ENCODE measurements at regions not wholly inside any gene's neighbourhood (a gene's known extent, or its start where the extent isn't known, plus 50 kb on each side); places are given as distances from the start of the nearest gene placed in this dataset.
"Not testable (repeated sequence)": the region's sequence is repeated elsewhere in the genome, so short reads cannot be mapped to it uniquely, and the experiment has no call there.

DNA sequence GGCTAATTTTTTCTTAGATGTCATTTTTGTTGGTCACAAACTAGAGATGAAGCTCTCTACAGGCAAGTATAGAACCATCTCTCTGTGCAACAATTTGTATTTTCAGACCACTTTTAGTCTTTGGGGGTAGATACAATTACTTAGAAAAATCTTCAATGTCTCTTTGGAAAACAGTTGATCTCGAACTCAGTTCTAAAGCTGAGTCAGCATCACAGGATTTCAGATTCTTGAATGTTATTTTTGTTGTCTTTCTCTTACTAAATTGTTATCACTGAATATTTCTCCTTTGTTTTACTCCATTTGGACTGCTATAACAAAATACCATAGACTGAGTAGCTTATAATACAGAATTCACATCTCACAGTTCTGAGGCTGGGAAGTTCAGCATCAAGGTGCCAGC, 1557.0 kb downstream of the SI start:
- TF ChIP-seq, protein P1, sequence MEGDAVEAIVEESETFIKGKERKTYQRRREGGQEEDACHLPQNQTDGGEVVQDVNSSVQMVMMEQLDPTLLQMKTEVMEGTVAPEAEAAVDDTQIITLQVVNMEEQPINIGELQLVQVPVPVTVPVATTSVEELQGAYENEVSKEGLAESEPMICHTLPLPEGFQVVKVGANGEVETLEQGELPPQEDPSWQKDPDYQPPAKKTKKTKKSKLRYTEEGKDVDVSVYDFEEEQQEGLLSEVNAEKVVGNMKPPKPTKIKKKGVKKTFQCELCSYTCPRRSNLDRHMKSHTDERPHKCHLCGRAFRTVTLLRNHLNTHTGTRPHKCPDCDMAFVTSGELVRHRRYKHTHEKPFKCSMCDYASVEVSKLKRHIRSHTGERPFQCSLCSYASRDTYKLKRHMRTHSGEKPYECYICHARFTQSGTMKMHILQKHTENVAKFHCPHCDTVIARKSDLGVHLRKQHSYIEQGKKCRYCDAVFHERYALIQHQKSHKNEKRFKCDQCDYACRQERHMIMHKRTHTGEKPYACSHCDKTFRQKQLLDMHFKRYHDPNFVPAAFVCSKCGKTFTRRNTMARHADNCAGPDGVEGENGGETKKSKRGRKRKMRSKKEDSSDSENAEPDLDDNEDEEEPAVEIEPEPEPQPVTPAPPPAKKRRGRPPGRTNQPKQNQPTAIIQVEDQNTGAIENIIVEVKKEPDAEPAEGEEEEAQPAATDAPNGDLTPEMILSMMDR (IDR thresholded peaks at IDR 0.05; ENCODE audit: control insufficient read depth, insufficient read depth, low read depth, low read length, missing control alignments): no peak
- DNase-seq (ENCODE audit: low read depth): no peak
- no peak overlapping the region for H3K4me3 ChIP-seq (ENCODE audit: control insufficient read depth, low read depth, low read length)

DNA sequence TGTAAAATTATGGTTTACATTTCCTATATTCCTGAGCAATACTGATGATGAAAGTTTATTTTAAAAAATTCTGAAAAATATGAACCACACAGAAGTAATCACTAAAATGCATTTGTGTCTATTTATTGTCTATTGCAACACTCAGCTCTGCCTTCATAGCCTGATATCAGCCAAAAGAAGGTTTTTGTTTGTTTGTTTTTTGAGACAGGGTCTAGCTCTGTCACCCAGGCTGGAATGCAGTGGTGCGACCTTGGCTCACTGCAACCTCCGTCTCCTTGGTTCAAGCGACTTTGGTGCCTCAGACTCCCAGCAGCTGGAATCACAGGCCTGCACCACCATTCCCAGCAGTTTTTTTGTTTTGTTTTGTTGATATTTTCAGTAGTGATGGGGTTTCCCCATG, 1560.2 kb downstream of the SI start:
- no peak for DNase-seq (ENCODE audit: low read depth)
- H3K4me3 ChIP-seq (ENCODE audit: control insufficient read depth, low read depth, low read length): no peak overlapping the region
- TF ChIP-seq, protein P1 (IDR thresholded peaks at IDR 0.05; ENCODE audit: control insufficient read depth, insufficient read depth, low read depth, low read length, missing control alignments): no peak

DNA sequence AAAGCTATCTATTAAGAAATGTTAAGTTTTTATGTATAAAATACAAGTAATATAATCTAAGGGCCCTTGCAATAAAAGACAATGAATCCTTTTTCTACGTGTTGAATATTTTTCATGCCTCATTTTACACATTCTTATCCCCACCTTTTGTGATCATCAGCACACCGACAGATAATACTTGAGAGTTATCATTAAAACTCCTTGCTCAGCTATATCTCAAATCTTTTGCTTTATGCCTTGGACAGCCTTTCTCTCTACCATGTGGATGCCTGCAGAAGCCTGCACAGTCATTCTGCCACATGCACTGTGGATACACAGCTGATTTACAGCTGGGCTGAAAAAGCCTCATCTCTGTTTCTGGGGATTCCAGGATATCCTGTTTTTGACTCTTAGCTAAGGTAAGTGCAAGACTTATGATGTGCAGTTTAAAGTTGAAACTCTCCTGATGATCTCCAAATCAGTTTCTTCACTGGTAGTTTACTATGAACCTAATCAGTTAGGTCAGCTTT, 1565.1 kb downstream of the SI start:
- TF ChIP-seq, protein P1 (IDR thresholded peaks at IDR 0.05; ENCODE audit: control insufficient read depth, insufficient read depth, low read depth, low read length, missing control alignments): no peak
- H3K4me3 ChIP-seq (ENCODE audit: control insufficient read depth, low read depth, low read length): no peak overlapping the region
- no peak for DNase-seq (ENCODE audit: low read depth)

DNA sequence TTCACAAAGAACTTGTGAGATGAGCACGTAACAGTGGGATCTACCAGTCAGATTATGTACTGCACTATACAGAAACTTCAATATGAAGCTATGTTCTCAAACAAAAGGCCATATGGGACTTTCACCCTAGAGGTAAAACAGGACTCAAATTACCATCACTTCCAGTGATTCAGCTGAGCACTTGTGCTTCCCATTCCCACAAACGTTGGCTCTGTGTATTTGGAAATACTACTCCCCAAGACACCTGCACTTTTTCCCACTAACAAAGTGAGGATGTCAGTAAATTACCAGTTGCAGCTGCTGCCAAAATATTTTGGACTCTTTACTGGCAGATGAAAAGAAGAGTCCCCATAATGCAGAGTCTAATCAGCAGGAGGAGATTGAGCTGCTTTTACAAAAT, 1570.1 kb downstream of the SI start:
- DNase-seq (ENCODE audit: low read depth): no peak
- TF ChIP-seq, protein P1 (IDR thresholded peaks at IDR 0.05; ENCODE audit: control insufficient read depth, insufficient read depth, low read depth, low read length, missing control alignments): no peak

DNA sequence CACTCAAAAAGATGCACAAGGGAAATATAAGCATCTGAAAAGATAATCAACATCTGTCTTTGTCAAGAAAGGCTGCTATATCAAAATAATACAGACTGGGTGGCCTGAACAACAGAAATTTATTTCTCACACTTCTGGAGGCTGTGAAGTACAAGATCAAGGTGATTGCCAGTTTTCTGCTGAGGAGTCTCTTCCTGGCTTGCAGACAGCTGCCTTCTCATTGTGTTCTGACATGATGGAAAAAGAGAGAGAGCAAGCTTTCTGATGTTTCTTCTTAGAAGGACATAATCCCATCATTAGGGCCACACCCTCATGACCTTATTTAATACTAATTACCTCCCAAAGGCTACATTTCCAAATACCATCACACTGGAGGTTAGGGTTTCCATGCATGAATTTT, 1573.3 kb downstream of the SI start:
- no peak for DNase-seq (ENCODE audit: low read depth)
- TF ChIP-seq, protein P1 (IDR thresholded peaks at IDR 0.05; ENCODE audit: control insufficient read depth, insufficient read depth, low read depth, low read length, missing control alignments): no peak
- no peak overlapping the region for H3K4me3 ChIP-seq (ENCODE audit: control insufficient read depth, low read depth, low read length)

More for the DNA sequence above, 1570.1 kb downstream of the SI start:
- no peak overlapping the region for H3K4me3 ChIP-seq (ENCODE audit: control insufficient read depth, low read depth, low read length)

DNA sequence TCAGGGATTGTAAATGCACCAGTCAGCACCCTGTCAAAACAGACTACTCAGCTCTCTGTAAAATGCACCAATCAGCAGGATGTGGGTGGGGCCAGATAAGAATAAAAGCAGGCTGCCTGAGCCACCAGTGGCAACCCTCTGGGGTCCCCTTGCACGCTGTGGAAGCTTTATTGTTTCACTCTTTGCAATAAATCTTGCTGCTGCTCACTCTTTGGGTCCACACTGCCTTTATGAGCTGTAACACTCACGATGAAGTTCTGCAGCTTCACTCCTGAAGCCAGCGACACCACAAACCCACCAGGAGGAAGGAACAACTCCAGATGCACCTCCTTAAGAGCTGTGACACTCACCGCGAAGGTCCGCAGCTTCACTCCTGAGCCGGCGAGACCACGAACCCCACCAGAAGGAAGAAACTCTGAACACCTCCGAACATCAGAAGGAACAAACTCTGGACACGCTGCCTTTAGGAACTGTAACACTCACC, 1578.5 kb downstream of the SI start:
- DNase-seq (ENCODE audit: low read depth); H3K4me3 ChIP-seq (ENCODE audit: control insufficient read depth, low read depth, low read length): not testable (repeated sequence)

DNA sequence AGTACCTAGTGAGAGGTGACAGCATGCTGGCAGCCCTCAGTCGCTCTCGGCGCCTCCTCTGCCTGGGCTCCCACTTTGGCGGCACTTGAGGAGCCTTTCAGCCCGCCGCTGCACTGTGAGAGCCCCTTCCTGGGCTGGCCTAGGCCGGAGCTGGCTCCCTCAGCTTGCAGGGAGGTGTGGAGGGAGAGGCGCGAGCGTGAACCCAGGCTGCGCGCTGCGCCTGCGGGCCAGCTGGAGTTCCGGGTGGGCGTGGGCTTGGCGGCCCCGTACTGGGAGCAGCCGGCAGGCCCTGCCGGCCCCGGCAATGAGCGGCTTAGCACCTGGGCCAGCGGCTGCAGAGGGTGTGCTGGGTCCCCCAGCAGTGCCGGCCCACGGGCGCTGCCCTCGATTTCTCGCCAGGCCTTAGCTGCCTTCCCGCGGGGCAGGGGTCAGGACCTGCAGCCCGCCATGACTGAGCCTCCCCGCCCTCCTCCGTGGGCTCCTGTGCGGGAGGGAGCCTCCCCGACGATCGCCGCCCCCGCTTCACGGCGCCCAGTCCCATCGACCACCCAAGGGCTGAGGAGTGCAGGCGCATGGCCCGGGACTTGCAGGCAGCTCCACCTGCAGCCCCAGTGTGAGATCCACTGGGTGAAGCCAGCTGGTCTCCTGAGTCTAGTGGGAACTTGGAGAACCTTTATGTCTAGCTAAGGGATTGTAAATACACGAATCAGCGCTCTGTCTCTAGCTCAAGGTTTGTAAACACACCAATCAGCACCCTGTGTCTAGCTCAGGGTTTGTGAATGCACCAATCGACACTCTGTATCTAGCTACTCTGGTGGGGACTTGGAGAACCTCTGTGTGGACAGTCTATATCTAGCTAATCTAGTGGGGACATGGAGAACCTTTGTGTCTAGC, 1579.2 kb downstream of the SI start:
- not testable (repeated sequence) for DNase-seq (ENCODE audit: low read depth); H3K4me3 ChIP-seq (ENCODE audit: control insufficient read depth, low read depth, low read length)
